ENCODE measurements at regions not wholly inside any gene's neighbourhood (a gene's known extent, or its start where the extent isn't known, plus 50 kb on each side); places are given as distances from the start of the nearest gene placed in this dataset.

- no peak for DNase-seq
Observed at GRCh38 chr4:147328189-147328588, 152.7 kb upstream of the EDNRA start.

- DNase-seq, result no peak
Observed at GRCh38 chr4:147328756-147329446, 152.0 kb upstream of the EDNRA start.

- DNase-seq, result no peak
Observed at GRCh38 chr4:147332091-147332490, 148.8 kb upstream of the EDNRA start.

GRCh38 chr4:147334478-147334877 lies 146.4 kb upstream of the EDNRA start:
- no peak for DNase-seq

GRCh38 chr4:147335183-147335582 lies 145.7 kb upstream of the EDNRA start:
- DNase-seq, result no peak

GRCh38 chr4:147336252-147336651 lies 144.6 kb upstream of the EDNRA start:
- no peak for DNase-seq

GRCh38 chr4:147339100-147339499 lies 141.8 kb upstream of the EDNRA start:
- no peak for DNase-seq

- DNase-seq, result no peak
Observed at GRCh38 chr4:147340111-147340510, 140.8 kb upstream of the EDNRA start.

- no peak for DNase-seq
Observed at GRCh38 chr4:147340591-147341120, 140.2 kb upstream of the EDNRA start.

GRCh38 chr4:147343692-147344091 lies 137.2 kb upstream of the EDNRA start:
- no peak for DNase-seq

GRCh38 chr4:147345662-147346061 lies 135.2 kb upstream of the EDNRA start:
- no peak for DNase-seq

- no peak for DNase-seq
Observed at GRCh38 chr4:147347217-147347616, 133.7 kb upstream of the EDNRA start.

- DNase-seq, result no peak
Observed at GRCh38 chr4:147349193-147349592, 131.7 kb upstream of the EDNRA start.

- no peak for DNase-seq
Observed at GRCh38 chr4:147351083-147351787, 129.7 kb upstream of the EDNRA start.

- DNase-seq, result no peak
Observed at GRCh38 chr4:147354237-147354636, 126.7 kb upstream of the EDNRA start.

GRCh38 chr4:147355032-147355656 lies 125.8 kb upstream of the EDNRA start:
- no peak for DNase-seq

- no peak for DNase-seq
Observed at GRCh38 chr4:147355847-147356246, 125.0 kb upstream of the EDNRA start.

GRCh38 chr4:147360301-147360700 lies 120.6 kb upstream of the EDNRA start:
- no peak for DNase-seq

- DNase-seq, result no peak
Observed at GRCh38 chr4:147361726-147362125, 119.2 kb upstream of the EDNRA start.

- no peak for DNase-seq
Observed at GRCh38 chr4:147362938-147363337, 118.0 kb upstream of the EDNRA start.

GRCh38 chr4:147363514-147363913 lies 117.4 kb upstream of the EDNRA start:
- DNase-seq, result no peak

- DNase-seq, result no peak
Observed at GRCh38 chr4:147365396-147365795, 115.5 kb upstream of the EDNRA start.

GRCh38 chr4:147366164-147366563 lies 114.7 kb upstream of the EDNRA start:
- DNase-seq, result no peak

- DNase-seq, result no peak
Observed at GRCh38 chr4:147367891-147368290, 113.0 kb upstream of the EDNRA start.

Data from NCI-H774 (cell line).